Karpas-422 (cell line): ENCODE measurements at regions not wholly inside any gene's neighbourhood (a gene's known extent, or its start where the extent isn't known, plus 50 kb on each side); places are given as distances from the start of the nearest gene placed in this dataset.

Source experiments
- DNase-seq: peaks from one replicate; pipeline ENCODE4 v3.0.0-alpha.2; 2015
- H2AFZ ChIP-seq: fragments of 200-600 bp; sonication (generic); 2 replicates; pipeline ENCODE4 v1.6.1; 2014; ENCODE audit warnings: antibody characterized with exemption, low read length, mixed read lengths
- H3K27ac ChIP-seq: fragments of 200-600 bp; sonication (generic); 2 replicates; pipeline ENCODE4 v1.5.1; 2014; ENCODE audit warnings: mild to moderate bottlenecking, low read length, moderate library complexity
- H3K27me3 ChIP-seq: fragments of 200-600 bp; sonication (generic); 2 replicates; pipeline ENCODE4 v1.6.1; 2014; ENCODE audit warnings: low read length, mixed read lengths
- H3K36me3 ChIP-seq: fragments of 200-600 bp; sonication (generic); 2 replicates; pipeline ENCODE4 v1.6.1; 2014; ENCODE audit warnings: low read length, mixed read lengths; ENCODE audit not compliant: insufficient read depth
- H3K4me1 ChIP-seq: fragments of 200-600 bp; sonication (generic); 2 replicates; pipeline ENCODE4 v1.6.1; 2014; ENCODE audit warnings: mild to moderate bottlenecking, low read length, mixed read lengths
- H3K4me2 ChIP-seq: fragments of 200-600 bp; sonication (generic); 2 replicates; pipeline ENCODE4 v1.6.1; 2014; ENCODE audit warnings: low read length, low read depth, mild to moderate bottlenecking; ENCODE audit not compliant: poor library complexity, severe bottlenecking
- H3K4me3 ChIP-seq: fragments of 200-600 bp; sonication (generic); 2 replicates; pipeline ENCODE4 v1.5.1; 2014; ENCODE audit warnings: mild to moderate bottlenecking, antibody characterized with exemption, low read length, mixed read lengths
- H3K79me2 ChIP-seq: fragments of 200-600 bp; sonication (generic); 2 replicates; pipeline ENCODE4 v1.6.1; 2014; ENCODE audit warnings: mild to moderate bottlenecking, low read length, mixed read lengths
- H3K9ac ChIP-seq: fragments of 200-600 bp; sonication (generic); 2 replicates; pipeline ENCODE4 v1.6.0; 2014; ENCODE audit warnings: low read length
- H3K9me2 ChIP-seq: fragments of 200-600 bp; sonication (generic), shearing (Covaris generic); replicated peaks from 2 replicates; pipeline ENCODE4 v1.6.0; 2014; ENCODE audit warnings: mild to moderate bottlenecking, low read length, moderate library complexity; ENCODE audit not compliant: insufficient read depth
- H3K9me3 ChIP-seq: fragments of 300-700, 200-600 bp; sonication (generic); 2 replicates; pipeline ENCODE4 v1.6.1; 2014; ENCODE audit warnings: low read length, mixed read lengths
- H4K20me1 ChIP-seq: fragments of 200-600 bp; sonication (generic); 2 replicates; pipeline ENCODE4 v1.6.1; 2014; ENCODE audit warnings: mild to moderate bottlenecking, antibody characterized with exemption, low read length, low read depth; ENCODE audit not compliant: insufficient read depth

DNA sequence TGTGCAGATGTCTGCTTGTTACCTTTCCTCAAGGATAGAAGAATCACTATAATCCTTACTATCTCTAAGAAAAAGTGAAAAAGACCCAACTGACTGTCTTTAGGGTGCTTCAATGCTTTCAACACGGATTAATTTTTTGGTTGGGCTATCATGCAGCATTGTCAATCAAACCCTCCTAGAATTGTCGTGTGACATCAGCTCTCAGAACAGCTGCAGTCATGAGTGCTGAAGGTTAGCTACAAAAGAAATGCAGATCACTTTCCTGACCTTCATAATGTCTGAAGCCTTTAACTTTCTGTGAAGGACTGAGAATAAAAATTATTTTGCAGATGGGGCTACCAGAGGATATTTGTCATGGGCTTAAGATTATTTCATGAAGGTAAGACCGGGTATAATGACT lies 107.9 kb upstream of the EFNA5 start:
- no peaks in the 10 kb centered on the region for H3K9me3 ChIP-seq
- no peaks in the 10 kb centered on the region for H3K4me1 ChIP-seq
- no peaks in the 10 kb centered on the region for H3K9me2 ChIP-seq
- H3K36me3 ChIP-seq = no peaks in the 10 kb centered on the region
- H3K4me2 ChIP-seq = no peak overlapping the region
- DNase-seq = no peak
- H2AFZ ChIP-seq = no peak overlapping the region
- no peak overlapping the region for H3K27ac ChIP-seq
- no peaks in the 10 kb centered on the region for H4K20me1 ChIP-seq
- H3K79me2 ChIP-seq = no peaks in the 10 kb centered on the region
- no peak overlapping the region for H3K9ac ChIP-seq
- H3K4me3 ChIP-seq = no peak overlapping the region
- H3K27me3 ChIP-seq = no peaks in the 10 kb centered on the region

GRCh38 chr5:107776922-107777740 lies 106.4 kb upstream of the EFNA5 start:
- Histone ChIP-seq H4K20me1 (no peaks in the 10 kb centered on the region), H3K4me3 (no peak overlapping the region), H3K4me2 (no peak overlapping the region), H2AFZ (no peak overlapping the region), H3K27ac (no peak overlapping the region), H3K9me2 (no peaks in the 10 kb centered on the region), H3K36me3 (no peaks in the 10 kb centered on the region), H3K27me3 (no peaks in the 10 kb centered on the region), H3K9me3 (no peaks in the 10 kb centered on the region), H3K9ac (no peak overlapping the region), H3K4me1 (no peaks in the 10 kb centered on the region), H3K79me2 (no peaks in the 10 kb centered on the region)
- no peak for DNase-seq

GRCh38 chr5:107776506-107776905 lies 105.8 kb upstream of the EFNA5 start:
- Histone ChIP-seq H3K4me2 (no peak overlapping the region), H3K9me3 (no peaks in the 10 kb centered on the region), H3K27me3 (no peaks in the 10 kb centered on the region), H4K20me1 (no peaks in the 10 kb centered on the region), H3K79me2 (no peaks in the 10 kb centered on the region), H3K27ac (no peak overlapping the region), H3K4me3 (no peak overlapping the region), H3K36me3 (no peaks in the 10 kb centered on the region), H3K4me1 (no peaks in the 10 kb centered on the region), H2AFZ (no peak overlapping the region), H3K9ac (no peak overlapping the region), H3K9me2 (no peaks in the 10 kb centered on the region)
- no peak for DNase-seq

- H3K9me2 ChIP-seq = no peaks in the 10 kb centered on the region
- no peaks in the 10 kb centered on the region for H3K9me3 ChIP-seq
- H3K4me3 ChIP-seq = no peak overlapping the region
- DNase-seq = no peak
- H3K4me2 ChIP-seq = no peak overlapping the region
- H3K36me3 ChIP-seq = no peaks in the 10 kb centered on the region
- H3K9ac ChIP-seq = no peak overlapping the region
- no peak overlapping the region for H2AFZ ChIP-seq
- H4K20me1 ChIP-seq = no peaks in the 10 kb centered on the region
- no peak overlapping the region for H3K27ac ChIP-seq
- no peaks in the 10 kb centered on the region for H3K27me3 ChIP-seq
- no peaks in the 10 kb centered on the region for H3K4me1 ChIP-seq
- H3K79me2 ChIP-seq = no peaks in the 10 kb centered on the region
Observed at GRCh38 chr5:107774316-107774715, 103.6 kb upstream of the EFNA5 start.

DNA sequence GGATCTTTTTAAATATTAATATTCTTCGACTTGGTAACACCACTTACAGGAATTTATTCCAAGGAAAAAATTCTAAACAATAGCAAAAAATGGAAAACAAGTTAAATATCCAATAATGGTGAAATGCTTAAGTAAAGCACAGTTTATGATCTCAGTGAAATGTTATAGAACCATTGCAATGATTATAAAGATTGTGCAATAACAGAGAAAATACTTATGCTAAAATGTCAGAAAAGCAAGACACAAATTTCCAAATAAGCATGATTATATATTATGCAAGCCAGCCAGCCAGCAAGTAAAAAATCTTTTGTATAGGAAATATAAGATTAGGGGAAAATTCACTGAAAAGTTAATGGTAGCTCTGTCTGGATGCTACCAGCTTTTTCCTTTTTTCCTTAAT lies 102.7 kb upstream of the EFNA5 start:
- no peak overlapping the region for H3K4me3 ChIP-seq
- H3K27me3 ChIP-seq = no peaks in the 10 kb centered on the region
- H3K27ac ChIP-seq = no peak overlapping the region
- H3K36me3 ChIP-seq = no peaks in the 10 kb centered on the region
- no peak overlapping the region for H3K4me2 ChIP-seq
- H4K20me1 ChIP-seq = no peaks in the 10 kb centered on the region
- H3K4me1 ChIP-seq = no peaks in the 10 kb centered on the region
- H3K79me2 ChIP-seq = no peaks in the 10 kb centered on the region
- H3K9me2 ChIP-seq = no peaks in the 10 kb centered on the region
- H2AFZ ChIP-seq = no peak overlapping the region
- H3K9ac ChIP-seq = no peak overlapping the region
- DNase-seq = no peak
- H3K9me3 ChIP-seq = no peaks in the 10 kb centered on the region

GRCh38 chr5:107772418-107773310 lies 101.9 kb upstream of the EFNA5 start:
- no peaks in the 10 kb centered on the region for H4K20me1 ChIP-seq
- DNase-seq = no peak
- H3K36me3 ChIP-seq = no peaks in the 10 kb centered on the region
- H2AFZ ChIP-seq = no peak overlapping the region
- no peak overlapping the region for H3K4me2 ChIP-seq
- no peak overlapping the region for H3K27ac ChIP-seq
- no peaks in the 10 kb centered on the region for H3K79me2 ChIP-seq
- no peaks in the 10 kb centered on the region for H3K9me2 ChIP-seq
- H3K4me3 ChIP-seq = no peak overlapping the region
- no peaks in the 10 kb centered on the region for H3K27me3 ChIP-seq
- no peak overlapping the region for H3K9ac ChIP-seq
- no peaks in the 10 kb centered on the region for H3K9me3 ChIP-seq
- H3K4me1 ChIP-seq = no peaks in the 10 kb centered on the region

DNA sequence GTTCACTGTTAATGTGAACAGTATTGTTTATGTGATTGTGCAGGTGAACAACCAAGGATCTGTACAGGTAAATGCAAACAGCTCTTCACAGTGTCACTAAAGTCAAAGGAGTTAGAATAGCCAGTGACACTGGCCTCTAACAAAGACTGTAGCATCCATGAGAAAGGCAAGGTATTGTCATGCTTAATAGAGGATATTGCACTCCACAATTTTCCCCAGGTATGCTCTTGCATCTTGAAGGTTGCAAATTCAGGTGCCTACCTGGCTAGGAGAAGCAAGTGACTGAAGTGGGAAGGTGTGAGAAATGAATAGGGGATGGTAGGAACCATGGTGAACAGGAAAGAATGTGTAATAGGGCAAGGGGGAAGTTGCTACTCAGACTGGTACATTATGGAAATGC lies 101.2 kb upstream of the EFNA5 start:
- Histone ChIP-seq H2AFZ (no peak overlapping the region), H3K9ac (no peak overlapping the region), H4K20me1 (no peaks in the 10 kb centered on the region), H3K4me1 (no peaks in the 10 kb centered on the region), H3K9me2 (no peaks in the 10 kb centered on the region), H3K36me3 (no peaks in the 10 kb centered on the region), H3K79me2 (no peaks in the 10 kb centered on the region), H3K27me3 (no peaks in the 10 kb centered on the region; the same call in 1 of the 2 replicates), H3K27ac (no peak overlapping the region), H3K9me3 (no peaks in the 10 kb centered on the region), H3K4me2 (no peak overlapping the region), H3K4me3 (no peak overlapping the region)
- DNase-seq = no peak

- Histone ChIP-seq H3K4me1 (no peaks in the 10 kb centered on the region), H2AFZ (no peak overlapping the region), H3K79me2 (no peaks in the 10 kb centered on the region), H3K4me2 (no peak overlapping the region), H3K36me3 (no peaks in the 10 kb centered on the region), H3K9ac (no peak overlapping the region), H3K9me2 (no peaks in the 10 kb centered on the region), H4K20me1 (no peaks in the 10 kb centered on the region), H3K4me3 (no peak overlapping the region), H3K27ac (no peak overlapping the region), H3K9me3 (no peaks in the 10 kb centered on the region), H3K27me3 (no peaks in the 10 kb centered on the region; the same call in 1 of the 2 replicates)
- no peak for DNase-seq
Observed at GRCh38 chr5:107770051-107770450, 99.3 kb upstream of the EFNA5 start.
